OCI-LY7 (cell line): ENCODE measurements at regions not wholly inside any gene's neighbourhood (a gene's known extent, or its start where the extent isn't known, plus 50 kb on each side); places are given as distances from the start of the nearest gene placed in this dataset.

Experiments used
- BruUV-seq: library from RNA; stranded (reverse); fragments of 400-500 nt; replicated peaks from 2 replicates; lab custom pipeline; 2021; lab: Mats Ljungman, UMichigan
- CTCF ChIA-PET: fragments of 300-600 bp; sonication (Branson Sonifier 250); formaldehyde crosslinking; loops from one replicate; lab custom pipeline; 2022; ENCODE audit warnings: antibody characterized with exemption; ENCODE audit not compliant: unreplicated experiment; lab: Charles Lee
- POLR2A ChIA-PET: fragments of 300-600 bp; sonication (Branson Sonifier 250); formaldehyde crosslinking; loops from one replicate; lab custom pipeline; 2022; ENCODE audit warnings: antibody characterized with exemption; lab: Charles Lee
- DNase-seq: peaks from one replicate; pipeline ENCODE4 v3.0.0-alpha.2; 2015; ENCODE audit warnings: low spot score
- H2AFZ ChIP-seq: fragments of 200-600 bp; sonication (generic), shearing (Covaris generic); 2 replicates; pipeline ENCODE4 v1.6.1; 2014; ENCODE audit warnings: mild to moderate bottlenecking, antibody characterized with exemption, low read length, moderate library complexity
- H3K27ac ChIP-seq: fragments of 200-600 bp; sonication (generic); 2 replicates; pipeline ENCODE4 v1.5.1; 2014; ENCODE audit warnings: mixed run types, low read depth, mild to moderate bottlenecking, moderate library complexity, low read length, inconsistent platforms; ENCODE audit not compliant: poor library complexity, severe bottlenecking
- H3K36me3 ChIP-seq: fragments of 200-600 bp; sonication (generic); 2 replicates; pipeline ENCODE4 v1.6.1; 2014; ENCODE audit warnings: mild to moderate bottlenecking, antibody characterized with exemption, low read length, moderate library complexity, mixed read lengths; ENCODE audit not compliant: insufficient read depth
- H3K4me1 ChIP-seq: fragments of 200-600 bp; sonication (generic); 2 replicates; pipeline ENCODE4 v1.5.1; 2014; ENCODE audit warnings: mild to moderate bottlenecking, low read length; ENCODE audit not compliant: insufficient read depth, poor library complexity, severe bottlenecking
- H3K4me2 ChIP-seq: fragments of 200-600 bp; sonication (generic); 2 replicates; pipeline ENCODE4 v1.6.1; 2014; ENCODE audit warnings: mild to moderate bottlenecking, low read length
- H3K4me3 ChIP-seq: fragments of 200-600 bp; sonication (generic); 2 replicates; pipeline ENCODE4 v1.5.1; 2014; ENCODE audit warnings: mild to moderate bottlenecking, low read depth, low read length; ENCODE audit not compliant: poor library complexity, severe bottlenecking
- H3K79me2 ChIP-seq: fragments of 200-600 bp; sonication (generic); 2 replicates; pipeline ENCODE4 v1.6.1; 2016; ENCODE audit warnings: low read depth, mild to moderate bottlenecking, low read length, moderate library complexity, mixed read lengths; ENCODE audit not compliant: insufficient read depth
- H3K9me2 ChIP-seq: fragments of 200-600 bp; sonication (generic); 2 replicates; pipeline ENCODE4 v1.6.1; 2016; ENCODE audit warnings: mild to moderate bottlenecking, low read length, mixed read lengths; ENCODE audit not compliant: insufficient read depth
- H3K9me3 ChIP-seq: fragments of 200-600 bp; sonication (generic); 2 replicates; pipeline ENCODE4 v1.6.1; 2014; ENCODE audit warnings: mild to moderate bottlenecking, mixed run types, low read length, mixed read lengths
- H4K20me1 ChIP-seq: fragments of 200-600 bp; sonication (generic); 2 replicates; pipeline ENCODE4 v1.6.1; 2014; ENCODE audit warnings: mild to moderate bottlenecking, antibody characterized with exemption, low read length, moderate library complexity, mixed read lengths; ENCODE audit not compliant: insufficient read depth
- CTCF ChIP-seq: fragments of 200-600 bp; sonication (generic); conservative IDR thresholded peaks from 2 replicates; pipeline ENCODE4 v1.5.1; 2014; ENCODE audit warnings: mild to moderate bottlenecking, antibody characterized with exemption, low read length, moderate library complexity, mixed read lengths
- EZH2phosphoT487 ChIP-seq: fragments of 200-600 bp; sonication (generic); IDR thresholded peaks from 2 replicates; pipeline ENCODE4 v1.6.1; 2018; ENCODE audit warnings: low read depth, borderline replicate concordance, mild to moderate bottlenecking, mixed run types, antibody characterized with exemption, low read length, moderate library complexity, mixed read lengths
- intact Hi-C: fragments of 100-400 bp; cut with micrococcal nuclease; formaldehyde crosslinking; loops from one replicate; pipeline ENCODE4 v1.10.0; 2022; ENCODE audit not compliant: unreplicated experiment

GRCh38 chr2:128496700-128497099, 178.0 kb upstream of the HS6ST1 start:
- H3K4me1 ChIP-seq: no peaks in the 10 kb centered on the region
- H3K36me3 ChIP-seq: no peaks in the 10 kb centered on the region
- no peak overlapping the region for H2AFZ ChIP-seq
- ChIA-PET CTCF (no interaction called here), POLR2A (no interaction called here)
- no peak overlapping the region for H3K4me3 ChIP-seq
- no TSS peak for BruUV-seq
- H4K20me1 ChIP-seq: no peaks in the 10 kb centered on the region
- no peaks in the 10 kb centered on the region for H3K9me2 ChIP-seq
- H3K4me2 ChIP-seq: no peak overlapping the region
- TF ChIP-seq EZH2phosphoT487 (no peak), CTCF (no peak)
- intact Hi-C loops: no loop called here
- H3K27ac ChIP-seq: no peak overlapping the region
- no peaks in the 10 kb centered on the region for H3K9me3 ChIP-seq
- no peak for DNase-seq
- H3K79me2 ChIP-seq: no peaks in the 10 kb centered on the region

- no peak for DNase-seq
- H2AFZ ChIP-seq: no peak overlapping the region
- CTCF ChIA-PET: no interaction called here
- POLR2A ChIA-PET: no interaction called here
- H3K4me1 ChIP-seq: no peaks in the 10 kb centered on the region
- no peaks in the 10 kb centered on the region for H3K9me3 ChIP-seq
- intact Hi-C loops: no loop called here
- H4K20me1 ChIP-seq: no peaks in the 10 kb centered on the region
- H3K4me2 ChIP-seq: no peak overlapping the region
- H3K79me2 ChIP-seq: no peaks in the 10 kb centered on the region
- TF ChIP-seq CTCF (no peak), EZH2phosphoT487 (no peak)
- no peaks in the 10 kb centered on the region for H3K9me2 ChIP-seq
- no peak overlapping the region for H3K27ac ChIP-seq
- no peak overlapping the region for H3K4me3 ChIP-seq
- H3K36me3 ChIP-seq: no peaks in the 10 kb centered on the region
- BruUV-seq: no TSS peak
Measured at GRCh38 chr2:128497461-128497860, 178.8 kb upstream of the HS6ST1 start.

- no TSS peak for BruUV-seq
- intact Hi-C loops: no loop called here
Measured at GRCh38 chr2:128498086-128498485, 179.4 kb upstream of the HS6ST1 start.

More at GRCh38 chr2:128498086-128498485, 179.4 kb upstream of the HS6ST1 start:
- CTCF ChIA-PET: no interaction called here
- no peak overlapping the region for H3K4me2 ChIP-seq
- DNase-seq: no peak
- H3K9me2 ChIP-seq: no peaks in the 10 kb centered on the region
- no peak overlapping the region for H3K27ac ChIP-seq
- no peaks in the 10 kb centered on the region for H3K4me1 ChIP-seq
- H3K36me3 ChIP-seq: no peaks in the 10 kb centered on the region
- no peak overlapping the region for H3K4me3 ChIP-seq
- TF ChIP-seq EZH2phosphoT487: no peak
- no peak for TF ChIP-seq CTCF
- H3K9me3 ChIP-seq: no peaks in the 10 kb centered on the region
- POLR2A ChIA-PET: no interaction called here
- no peaks in the 10 kb centered on the region for H4K20me1 ChIP-seq
- H3K79me2 ChIP-seq: no peaks in the 10 kb centered on the region
- H2AFZ ChIP-seq: no peak overlapping the region
